PC-9 (cell line): ENCODE measurements at regions not wholly inside any gene's neighbourhood (a gene's known extent, or its start where the extent isn't known, plus 50 kb on each side); places are given as distances from the start of the nearest gene placed in this dataset.

Source experiments
- BruUV-seq: library from RNA; stranded (reverse); fragments of 400-500 nt; replicated peaks from 2 replicates; lab custom pipeline; 2021; lab: Mats Ljungman, UMichigan
- CTCF ChIA-PET: fragments of 300-600 bp; sonication (Branson Sonifier 250); formaldehyde crosslinking; loops from one replicate; lab custom pipeline; 2022; ENCODE audit warnings: antibody characterized with exemption; lab: Charles Lee
- POLR2A ChIA-PET: fragments of 300-600 bp; sonication (Branson Sonifier 250); formaldehyde crosslinking; loops from one replicate; lab custom pipeline; 2022; ENCODE audit warnings: antibody characterized with exemption; ENCODE audit not compliant: unreplicated experiment; lab: Charles Lee
- DNase-seq, 2 experiments: peaks; one replicate each; pipeline versions ENCODE4 v3.0.0 to v3.0.0-alpha.2; 2015 to 2022; ENCODE audit warnings: mixed read lengths in 1 of 2
- H2AFZ ChIP-seq: fragments of 200-600 bp; sonication (generic); 2 replicates; pipeline ENCODE4 v1.8.1; 2017; ENCODE audit warnings: antibody characterized with exemption
- H3F3A ChIP-seq: fragments of 200-600 bp; sonication (generic); 2 replicates; pipeline ENCODE4 v1.8.1; 2017; ENCODE audit warnings: antibody characterized with exemption, mild to moderate bottlenecking, low read depth; ENCODE audit not compliant: insufficient read depth
- H3K27ac ChIP-seq: fragments of 200-600 bp; sonication (generic); 2 replicates; pipeline ENCODE4 v1.6.1; 2016; ENCODE audit warnings: mixed run types
- H3K27me3 ChIP-seq: fragments of 200-600 bp; sonication (generic); 2 replicates; pipeline ENCODE4 v1.6.1; 2016; ENCODE audit warnings: low read depth, mixed run types; ENCODE audit not compliant: insufficient read depth
- H3K36me3 ChIP-seq: fragments of 200-600 bp; sonication (generic); 2 replicates; pipeline ENCODE4 v1.6.1; 2016; ENCODE audit warnings: low read depth, mixed run types
- H3K4me1 ChIP-seq: fragments of 200-600 bp; sonication (generic); replicated peaks from 2 replicates; pipeline ENCODE4 v1.6.1; 2016; ENCODE audit warnings: mixed run types; ENCODE audit not compliant: insufficient read depth
- H3K4me2 ChIP-seq: fragments of 200-600 bp; sonication (generic); 2 replicates; pipeline ENCODE4 v1.6.1; 2017; ENCODE audit warnings: mixed run types
- H3K4me3 ChIP-seq: fragments of 200-600 bp; sonication (generic); 2 replicates; pipeline ENCODE4 v1.6.1; 2016; ENCODE audit warnings: mixed run types
- H3K79me2 ChIP-seq: fragments of 200-600 bp; sonication (generic); 2 replicates; pipeline ENCODE4 v1.6.1; 2017; ENCODE audit warnings: low read depth, mixed run types
- H3K9me2 ChIP-seq: fragments of 200-600 bp; sonication (generic); 2 replicates; pipeline ENCODE4 v1.8.1; 2017; ENCODE audit warnings: mild to moderate bottlenecking; ENCODE audit not compliant: insufficient read depth
- H3K9me3 ChIP-seq: fragments of 200-600 bp; sonication (generic); 2 replicates; pipeline ENCODE4 v1.8.1; 2016; ENCODE audit warnings: low read depth; ENCODE audit not compliant: insufficient read depth
- H4K20me1 ChIP-seq: fragments of 200-600 bp; sonication (generic); 2 replicates; pipeline ENCODE4 v1.8.1; 2017; ENCODE audit not compliant: insufficient read depth
- EZH2 ChIP-seq: fragments of 200-600 bp; sonication (generic); IDR thresholded peaks from 2 replicates; pipeline ENCODE4 v1.8.0; 2017; ENCODE audit warnings: antibody characterized with exemption, low read depth
- intact Hi-C: fragments of 100-400 bp; cut with micrococcal nuclease; formaldehyde crosslinking; loops from one replicate; pipeline ENCODE4 v1.10.0; 2022; ENCODE audit not compliant: unreplicated experiment
- TF ChIP-seq, protein P1 (sequence below): fragments of 200-600 bp; sonication (generic); conservative IDR thresholded peaks from 2 replicates; pipeline ENCODE4 v1.6.1; 2017; ENCODE audit warnings: mixed run types, antibody characterized with exemption, mild to moderate bottlenecking, moderate library complexity

DNA sequence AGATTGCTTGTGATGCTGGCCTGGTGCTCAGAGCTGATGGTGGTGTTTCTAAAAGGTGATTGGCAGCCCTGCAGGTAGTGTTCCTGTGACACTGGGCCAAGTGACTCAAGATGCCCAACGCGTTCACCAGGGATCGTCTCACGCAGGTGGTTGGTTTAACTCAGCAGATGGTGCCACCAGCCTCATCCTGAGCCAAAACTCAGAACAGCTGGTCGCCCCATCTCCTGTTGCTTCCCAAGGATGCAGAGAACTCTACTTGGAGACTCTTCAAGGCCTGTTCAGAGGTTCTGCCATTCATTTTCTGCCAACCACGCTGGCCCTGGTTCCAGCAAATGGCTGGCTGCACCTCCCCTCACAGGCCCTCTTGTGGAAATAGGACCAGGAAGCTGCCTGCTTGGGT, 394.4 kb downstream of the CDH26 start:
- no TSS peak for BruUV-seq
- TF ChIP-seq, protein P1, sequence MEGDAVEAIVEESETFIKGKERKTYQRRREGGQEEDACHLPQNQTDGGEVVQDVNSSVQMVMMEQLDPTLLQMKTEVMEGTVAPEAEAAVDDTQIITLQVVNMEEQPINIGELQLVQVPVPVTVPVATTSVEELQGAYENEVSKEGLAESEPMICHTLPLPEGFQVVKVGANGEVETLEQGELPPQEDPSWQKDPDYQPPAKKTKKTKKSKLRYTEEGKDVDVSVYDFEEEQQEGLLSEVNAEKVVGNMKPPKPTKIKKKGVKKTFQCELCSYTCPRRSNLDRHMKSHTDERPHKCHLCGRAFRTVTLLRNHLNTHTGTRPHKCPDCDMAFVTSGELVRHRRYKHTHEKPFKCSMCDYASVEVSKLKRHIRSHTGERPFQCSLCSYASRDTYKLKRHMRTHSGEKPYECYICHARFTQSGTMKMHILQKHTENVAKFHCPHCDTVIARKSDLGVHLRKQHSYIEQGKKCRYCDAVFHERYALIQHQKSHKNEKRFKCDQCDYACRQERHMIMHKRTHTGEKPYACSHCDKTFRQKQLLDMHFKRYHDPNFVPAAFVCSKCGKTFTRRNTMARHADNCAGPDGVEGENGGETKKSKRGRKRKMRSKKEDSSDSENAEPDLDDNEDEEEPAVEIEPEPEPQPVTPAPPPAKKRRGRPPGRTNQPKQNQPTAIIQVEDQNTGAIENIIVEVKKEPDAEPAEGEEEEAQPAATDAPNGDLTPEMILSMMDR, result no peak
- TF ChIP-seq EZH2, result no peak
- POLR2A ChIA-PET, result no interaction called here

DNA sequence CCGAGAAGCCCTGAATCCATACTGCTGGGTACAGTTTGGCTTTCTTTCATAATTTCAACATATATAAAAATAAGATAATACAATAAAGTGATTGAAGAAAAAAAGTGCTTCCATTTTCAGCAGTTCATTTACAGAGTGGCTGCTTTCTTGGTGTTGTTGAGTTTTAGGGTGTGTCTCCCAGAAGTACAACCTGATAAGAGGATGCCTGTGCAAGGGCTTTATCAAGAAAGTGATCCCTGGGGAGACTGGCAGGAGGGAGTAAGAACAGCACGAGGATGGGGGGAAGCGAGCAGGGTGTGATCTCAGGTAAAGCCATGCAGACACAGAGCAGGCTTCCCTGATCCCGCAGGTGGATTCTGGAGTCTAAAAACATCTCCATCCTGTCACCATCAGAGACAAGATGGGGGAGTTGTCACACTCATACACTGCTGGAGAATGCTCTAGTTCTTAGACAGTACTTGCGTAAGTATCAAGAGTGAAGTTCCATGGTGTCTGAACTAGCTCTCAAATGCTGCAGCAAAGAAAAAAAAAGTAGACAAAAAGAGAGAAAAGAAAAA, 395.9 kb downstream of the CDH26 start:
- Histone ChIP-seq H3K4me3 (no peak overlapping the region), H3K27me3 (peaks cover 63% of the 10 kb centered on the region), H4K20me1 (no peaks in the 10 kb centered on the region), H3K4me2 (no peak overlapping the region), H3F3A (no peaks in the 10 kb centered on the region), H3K4me1 (no peaks in the 10 kb centered on the region), H3K9me2 (no peaks in the 10 kb centered on the region), H3K9me3 (no peaks in the 10 kb centered on the region), H3K79me2 (no peaks in the 10 kb centered on the region), H3K27ac (no peak overlapping the region), H2AFZ (no peak overlapping the region), H3K36me3 (no peaks in the 10 kb centered on the region)
- no peak for DNase-seq
- ChIA-PET CTCF (no interaction called here), POLR2A (no interaction called here)
- no peak for TF ChIP-seq EZH2
- TF ChIP-seq, protein P1, result no peak
- intact Hi-C loops, result no loop called here
- BruUV-seq, result no TSS peak

More for the DNA sequence above, 394.4 kb downstream of the CDH26 start:
- DNase-seq, result no peak
- Histone ChIP-seq H4K20me1 (no peaks in the 10 kb centered on the region; the same call in 1 of the 2 replicates), H3K36me3 (no peaks in the 10 kb centered on the region), H2AFZ (no peak overlapping the region), H3F3A (no peaks in the 10 kb centered on the region), H3K9me2 (no peaks in the 10 kb centered on the region), H3K4me2 (no peak overlapping the region), H3K4me1 (no peaks in the 10 kb centered on the region), H3K27me3 (peaks cover 53% of the 10 kb centered on the region), H3K27ac (no peak overlapping the region), H3K79me2 (no peaks in the 10 kb centered on the region), H3K4me3 (no peak overlapping the region), H3K9me3 (no peaks in the 10 kb centered on the region)
- CTCF ChIA-PET, result no interaction called here
- intact Hi-C loops, result no loop called here

DNA sequence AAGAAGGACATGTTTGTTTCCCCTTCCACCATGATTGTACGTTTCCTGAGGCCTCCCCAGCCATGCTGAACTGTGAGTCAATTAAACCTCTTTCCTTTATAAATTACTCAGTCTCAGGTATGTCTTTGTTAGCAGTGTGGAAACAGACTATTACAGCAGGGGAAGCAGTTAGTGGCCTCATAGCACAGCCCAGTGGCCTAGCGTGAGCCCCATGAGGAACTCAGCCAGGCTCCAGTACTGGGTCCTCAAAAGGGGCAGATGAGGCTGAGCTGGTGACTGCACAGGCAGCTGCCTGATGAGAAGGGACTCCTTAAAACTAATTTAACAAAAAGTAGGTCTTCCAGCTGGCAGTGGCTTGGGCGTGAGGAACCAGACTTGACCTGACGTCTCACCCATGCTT, 399.9 kb downstream of the CDH26 start:
- Histone ChIP-seq H3K36me3 (no peaks in the 10 kb centered on the region), H3K4me1 (no peaks in the 10 kb centered on the region), H3K27me3 (peaks cover 69% of the 10 kb centered on the region), H3K4me2 (no peak overlapping the region), H3K9me3 (no peaks in the 10 kb centered on the region), H2AFZ (no peak overlapping the region), H3K27ac (no peak overlapping the region), H3K79me2 (no peaks in the 10 kb centered on the region), H3F3A (no peaks in the 10 kb centered on the region), H3K9me2 (no peaks in the 10 kb centered on the region), H4K20me1 (no peaks in the 10 kb centered on the region), H3K4me3 (no peak overlapping the region)
- CTCF ChIA-PET, result no interaction called here
- no peak for DNase-seq
- TF ChIP-seq EZH2, result no peak
- TF ChIP-seq, protein P1, result no peak
- intact Hi-C loops, result no loop called here
- POLR2A ChIA-PET, result interaction anchor here (0.7 kb wide), 1 partner anchor 34 kb away, joined by 3 read pairs; no protein-coding TSS in a partner anchor
- BruUV-seq, result no TSS peak
